WI38 (cell line): ENCODE measurements at regions not wholly inside any gene's neighbourhood (a gene's known extent, or its start where the extent isn't known, plus 50 kb on each side); places are given as distances from the start of the nearest gene placed in this dataset.

Source experiments
- H3K4me3 ChIP-seq: 2 replicates; pipeline ENCODE4 v1.5.1; 2011; ENCODE audit warnings: low read depth, mild to moderate bottlenecking, control low read depth, low read length
- CTCF ChIP-seq: IDR thresholded peaks from 2 replicates; pipeline ENCODE4 v1.5.1; 2012; ENCODE audit warnings: low read depth, mild to moderate bottlenecking, control low read depth, low read length

- TF ChIP-seq CTCF = no peak
- no peak overlapping the region for H3K4me3 ChIP-seq
Measured at GRCh38 chr3:154976072-154976983, 103.8 kb upstream of the MME start.

GRCh38 chr3:154973851-154974250, 106.3 kb upstream of the MME start:
- TF ChIP-seq CTCF = no peak
- no peak overlapping the region for H3K4me3 ChIP-seq

- no peak overlapping the region for H3K4me3 ChIP-seq
- TF ChIP-seq CTCF = no peak
Measured at GRCh38 chr3:154972951-154973350, 107.2 kb upstream of the MME start.

- H3K4me3 ChIP-seq = no peak overlapping the region
- no peak for TF ChIP-seq CTCF
Measured at GRCh38 chr3:154971771-154972326, 108.3 kb upstream of the MME start.

GRCh38 chr3:154971341-154971740, 108.8 kb upstream of the MME start:
- H3K4me3 ChIP-seq = no peak overlapping the region
- no peak for TF ChIP-seq CTCF

GRCh38 chr3:154970797-154971196, 109.3 kb upstream of the MME start:
- no peak for TF ChIP-seq CTCF
- H3K4me3 ChIP-seq = no peak overlapping the region

GRCh38 chr3:154969366-154969765, 110.8 kb upstream of the MME start:
- TF ChIP-seq CTCF = no peak
- no peak overlapping the region for H3K4me3 ChIP-seq
